T-helper 2 cell treated with Interferon-gamma antibody and Interleukin-4, amounts not matched to agents 5 μg/mL and 100 μg/mL, for 36 hours (primary cell): ENCODE measurements at regions not wholly inside any gene's neighbourhood (a gene's known extent, or its start where the extent isn't known, plus 50 kb on each side); places are given as distances from the start of the nearest gene placed in this dataset.
"Not testable (repeated sequence)": the region's sequence is repeated elsewhere in the genome, so short reads cannot be mapped to it uniquely, and the experiment has no call there.

Experiments
- DNase-seq: peaks from one replicate; pipeline ENCODE4 v3.0.0; 2021; ENCODE audit warnings: low spot score
- H3K27ac Mint-ChIP-seq: one replicate; pipeline ENCODE4 v1.8.0; 2021; ENCODE audit warnings: mild to moderate bottlenecking, mixed read lengths
- H3K27me3 Mint-ChIP-seq: one replicate; pipeline ENCODE4 v1.8.0; 2021; ENCODE audit warnings: low read depth, mixed read lengths
- H3K36me3 Mint-ChIP-seq: one replicate; pipeline ENCODE4 v1.8.0; 2021; ENCODE audit warnings: low read depth, mixed read lengths
- H3K4me1 Mint-ChIP-seq: one replicate; pipeline ENCODE4 v1.8.0; 2021; ENCODE audit warnings: low read depth, mixed read lengths
- H3K4me3 Mint-ChIP-seq: one replicate; pipeline ENCODE4 v1.8.0; 2022; ENCODE audit warnings: mild to moderate bottlenecking, moderate library complexity, mixed read lengths
- H3K9me3 Mint-ChIP-seq: one replicate; pipeline ENCODE4 v1.8.0; 2021; ENCODE audit warnings: mixed read lengths

- not testable (repeated sequence) for H3K9me3 Mint-ChIP-seq, H3K4me3 Mint-ChIP-seq, DNase-seq, H3K27me3 Mint-ChIP-seq, H3K36me3 Mint-ChIP-seq, H3K27ac Mint-ChIP-seq, H3K4me1 Mint-ChIP-seq
These were observed 326.6 kb upstream of the KCNMB2 start for GRCh38 chr3:178209618-178210017.

GRCh38 chr3:178211086-178211485 lies 325.1 kb upstream of the KCNMB2 start:
- not testable (repeated sequence) for H3K9me3 Mint-ChIP-seq, H3K4me1 Mint-ChIP-seq, H3K27me3 Mint-ChIP-seq, H3K36me3 Mint-ChIP-seq, DNase-seq, H3K4me3 Mint-ChIP-seq, H3K27ac Mint-ChIP-seq

- Mint-ChIP-seq H3K9me3 (no peaks in the 10 kb centered on the region), H3K4me1 (no peaks in the 10 kb centered on the region), H3K27me3 (no peaks in the 10 kb centered on the region), H3K27ac (no peak overlapping the region), H3K4me3 (no peak overlapping the region), H3K36me3 (no peaks in the 10 kb centered on the region)
- no peak for DNase-seq
These were observed 318.8 kb upstream of the KCNMB2 start for GRCh38 chr3:178217479-178217878.

GRCh38 chr3:178218231-178218630 lies 318.0 kb upstream of the KCNMB2 start:
- no peaks in the 10 kb centered on the region for H3K4me1 Mint-ChIP-seq
- H3K27me3 Mint-ChIP-seq = no peaks in the 10 kb centered on the region
- H3K36me3 Mint-ChIP-seq = no peaks in the 10 kb centered on the region
- no peak overlapping the region for H3K27ac Mint-ChIP-seq
- no peak overlapping the region for H3K4me3 Mint-ChIP-seq
- no peak for DNase-seq
- H3K9me3 Mint-ChIP-seq = no peaks in the 10 kb centered on the region

- not testable (repeated sequence) for H3K4me1 Mint-ChIP-seq
These were observed 316.6 kb upstream of the KCNMB2 start for GRCh38 chr3:178219661-178220060.

GRCh38 chr3:178223876-178224275 lies 312.4 kb upstream of the KCNMB2 start:
- Mint-ChIP-seq H3K27me3 (no peaks in the 10 kb centered on the region), H3K9me3 (no peaks in the 10 kb centered on the region), H3K27ac (no peak overlapping the region), H3K4me1 (no peaks in the 10 kb centered on the region), H3K4me3 (no peak overlapping the region), H3K36me3 (no peaks in the 10 kb centered on the region)
- no peak for DNase-seq

More at GRCh38 chr3:178219661-178220060, 316.6 kb upstream of the KCNMB2 start:
- H3K4me3 Mint-ChIP-seq, H3K36me3 Mint-ChIP-seq, H3K9me3 Mint-ChIP-seq, H3K27me3 Mint-ChIP-seq, DNase-seq, H3K27ac Mint-ChIP-seq: not testable (repeated sequence)

- H3K36me3 Mint-ChIP-seq = no peaks in the 10 kb centered on the region
- no peak for DNase-seq
- no peak overlapping the region for H3K4me3 Mint-ChIP-seq
- no peak overlapping the region for H3K27ac Mint-ChIP-seq
- no peaks in the 10 kb centered on the region for H3K9me3 Mint-ChIP-seq
- H3K4me1 Mint-ChIP-seq = no peaks in the 10 kb centered on the region
- no peaks in the 10 kb centered on the region for H3K27me3 Mint-ChIP-seq
These were observed 310.1 kb upstream of the KCNMB2 start for GRCh38 chr3:178226094-178226493.

GRCh38 chr3:178231645-178232044 lies 304.6 kb upstream of the KCNMB2 start:
- Mint-ChIP-seq H3K27me3 (no peaks in the 10 kb centered on the region), H3K27ac (no peak overlapping the region), H3K4me1 (no peaks in the 10 kb centered on the region), H3K36me3 (no peaks in the 10 kb centered on the region), H3K9me3 (no peaks in the 10 kb centered on the region), H3K4me3 (no peak overlapping the region)
- DNase-seq = no peak

GRCh38 chr3:178233371-178234071 lies 302.7 kb upstream of the KCNMB2 start:
- Mint-ChIP-seq H3K27ac (no peak overlapping the region), H3K27me3 (no peaks in the 10 kb centered on the region), H3K9me3 (no peaks in the 10 kb centered on the region), H3K4me3 (no peak overlapping the region), H3K4me1 (no peaks in the 10 kb centered on the region), H3K36me3 (no peaks in the 10 kb centered on the region)
- DNase-seq = no peak

- H3K27ac Mint-ChIP-seq = no peak overlapping the region
- H3K27me3 Mint-ChIP-seq = no peaks in the 10 kb centered on the region
- H3K36me3 Mint-ChIP-seq = no peaks in the 10 kb centered on the region
- H3K4me3 Mint-ChIP-seq = no peak overlapping the region
- H3K9me3 Mint-ChIP-seq = no peaks in the 10 kb centered on the region
- DNase-seq = no peak
- H3K4me1 Mint-ChIP-seq = no peaks in the 10 kb centered on the region
These were observed 299.5 kb upstream of the KCNMB2 start for GRCh38 chr3:178236555-178237277.

GRCh38 chr3:178238179-178238578 lies 298.1 kb upstream of the KCNMB2 start:
- no peak for DNase-seq
- no peaks in the 10 kb centered on the region for H3K4me1 Mint-ChIP-seq
- no peak overlapping the region for H3K27ac Mint-ChIP-seq
- no peak overlapping the region for H3K4me3 Mint-ChIP-seq
- no peaks in the 10 kb centered on the region for H3K36me3 Mint-ChIP-seq
- H3K9me3 Mint-ChIP-seq = no peaks in the 10 kb centered on the region
- no peaks in the 10 kb centered on the region for H3K27me3 Mint-ChIP-seq

- Mint-ChIP-seq H3K27me3 (no peaks in the 10 kb centered on the region), H3K4me1 (no peaks in the 10 kb centered on the region), H3K36me3 (no peaks in the 10 kb centered on the region), H3K27ac (no peak overlapping the region), H3K4me3 (no peak overlapping the region), H3K9me3 (no peaks in the 10 kb centered on the region)
- DNase-seq = no peak
These were observed 291.2 kb upstream of the KCNMB2 start for GRCh38 chr3:178244733-178245709.

- H3K4me1 Mint-ChIP-seq = no peaks in the 10 kb centered on the region
- no peak overlapping the region for H3K27ac Mint-ChIP-seq
- no peak overlapping the region for H3K4me3 Mint-ChIP-seq
- no peaks in the 10 kb centered on the region for H3K9me3 Mint-ChIP-seq
- DNase-seq = no peak
- no peaks in the 10 kb centered on the region for H3K36me3 Mint-ChIP-seq
- H3K27me3 Mint-ChIP-seq = no peaks in the 10 kb centered on the region
These were observed 290.2 kb upstream of the KCNMB2 start for GRCh38 chr3:178246004-178246403.

- Mint-ChIP-seq H3K4me1 (no peaks in the 10 kb centered on the region), H3K27ac (no peak overlapping the region), H3K4me3 (no peak overlapping the region), H3K9me3 (no peaks in the 10 kb centered on the region), H3K36me3 (no peaks in the 10 kb centered on the region), H3K27me3 (no peaks in the 10 kb centered on the region)
- DNase-seq = no peak
These were observed 280.9 kb upstream of the KCNMB2 start for GRCh38 chr3:178255315-178255714.
